ENCODE measurements at regions not wholly inside any gene's neighbourhood (a gene's known extent, or its start where the extent isn't known, plus 50 kb on each side); places are given as distances from the start of the nearest gene placed in this dataset.
"Not testable (repeated sequence)": the region's sequence is repeated elsewhere in the genome, so short reads cannot be mapped to it uniquely, and the experiment has no call there.

GRCh38 chr3:181328346-181328745 lies 338.8 kb upstream of the DNAJC19 start:
- Histone ChIP-seq H3K27ac (ENCODE audit: low read depth, low read length) (no peak overlapping the region), H3K4me3 (ENCODE audit: low read length) (no peak overlapping the region), H3K9me3 (ENCODE audit: low read length) (no peaks in the 10 kb centered on the region), H3K36me3 (ENCODE audit: insufficient read depth, low read length) (no peaks in the 10 kb centered on the region), H3K4me1 (ENCODE audit: insufficient read depth, low read length) (no peaks in the 10 kb centered on the region), H3K27me3 (ENCODE audit: insufficient read depth, low read length, poor library complexity, severe bottlenecking) (no peaks in the 10 kb centered on the region)
- Mint-ChIP-seq H3K9me3 (peaks cover 0 to 11% (median 2%) of the 10 kb centered on the region in 5 donors), H3K36me3 (peaks cover 0 to 5% (median 0%) of the 10 kb centered on the region in 3 donors), H3K4me3 (no peak overlapping the region), H3K27me3 (peaks cover 0 to 1% of the 10 kb centered on the region in 2 donors), H3K27ac (no peak overlapping the region), H3K4me1 (no peaks in the 10 kb centered on the region)
- ChIA-PET CTCF (no interaction called here), POLR2A (no interaction called here)
- DNase-seq, result no peak

GRCh38 chr3:181327349-181327748 lies 337.8 kb upstream of the DNAJC19 start:
- Histone ChIP-seq H3K27ac (ENCODE audit: low read depth, low read length) (no peak overlapping the region), H3K4me1 (ENCODE audit: insufficient read depth, low read length) (no peaks in the 10 kb centered on the region), H3K36me3 (ENCODE audit: insufficient read depth, low read length) (no peaks in the 10 kb centered on the region), H3K27me3 (ENCODE audit: insufficient read depth, low read length, poor library complexity, severe bottlenecking) (no peaks in the 10 kb centered on the region), H3K4me3 (ENCODE audit: low read length) (no peak overlapping the region), H3K9me3 (ENCODE audit: low read length) (no peaks in the 10 kb centered on the region)
- H3K36me3 Mint-ChIP-seq, result peaks cover 0 to 5% (median 0%) of the 10 kb centered on the region in 3 donors
- no peak overlapping the region for H3K4me3 Mint-ChIP-seq
- CTCF ChIA-PET, result interaction anchor here (2.1 kb wide), 1 partner anchor 1356 kb away, joined by 8 read pairs; no protein-coding TSS in a partner anchor
- H3K27me3 Mint-ChIP-seq, result peaks cover 0 to 1% of the 10 kb centered on the region in 2 donors
- POLR2A ChIA-PET, result no interaction called here
- H3K27ac Mint-ChIP-seq, result no peak overlapping the region
- H3K9me3 Mint-ChIP-seq, result peaks cover 7 to 18% (median 9%) of the 10 kb centered on the region in 5 donors
- DNase-seq, result no peak
- no peaks in the 10 kb centered on the region for H3K4me1 Mint-ChIP-seq

GRCh38 chr3:181326637-181327223 lies 337.2 kb upstream of the DNAJC19 start:
- H3K27ac Mint-ChIP-seq, result no peak overlapping the region
- no peaks in the 10 kb centered on the region for H3K4me1 Mint-ChIP-seq
- H3K9me3 ChIP-seq (ENCODE audit: low read length), result no peaks in the 10 kb centered on the region
- H3K9me3 Mint-ChIP-seq, result peaks cover 8 to 23% (median 15%) of the 10 kb centered on the region in 5 donors
- no peak overlapping the region for H3K4me3 Mint-ChIP-seq
- H3K36me3 Mint-ChIP-seq, result peaks cover 0 to 5% (median 0%) of the 10 kb centered on the region in 3 donors
- no peak overlapping the region for H3K27ac ChIP-seq (ENCODE audit: low read depth, low read length)
- ChIA-PET CTCF (interaction anchor here (2.1 kb wide), 1 partner anchor 1357 kb away, joined by 8 read pairs; no protein-coding TSS in a partner anchor), POLR2A (no interaction called here)
- no peaks in the 10 kb centered on the region for H3K4me1 ChIP-seq (ENCODE audit: insufficient read depth, low read length)
- H3K27me3 ChIP-seq (ENCODE audit: insufficient read depth, low read length, poor library complexity, severe bottlenecking), result no peaks in the 10 kb centered on the region
- H3K36me3 ChIP-seq (ENCODE audit: insufficient read depth, low read length), result no peaks in the 10 kb centered on the region
- peaks cover 0 to 1% of the 10 kb centered on the region in 2 donors for H3K27me3 Mint-ChIP-seq
- H3K4me3 ChIP-seq (ENCODE audit: low read length), result no peak overlapping the region
- no peak for DNase-seq

- H3K36me3 Mint-ChIP-seq; H3K4me1 Mint-ChIP-seq; H3K27me3 Mint-ChIP-seq; POLR2A ChIA-PET; H3K27me3 ChIP-seq (ENCODE audit: insufficient read depth, low read length, poor library complexity, severe bottlenecking); H3K4me1 ChIP-seq (ENCODE audit: insufficient read depth, low read length); H3K27ac Mint-ChIP-seq; H3K36me3 ChIP-seq (ENCODE audit: insufficient read depth, low read length); CTCF ChIA-PET; H3K27ac ChIP-seq (ENCODE audit: low read depth, low read length); H3K9me3 ChIP-seq (ENCODE audit: low read length); DNase-seq; H3K4me3 Mint-ChIP-seq; H3K4me3 ChIP-seq (ENCODE audit: low read length): not testable (repeated sequence)
- peaks cover 12 to 35% (median 25%) of the 10 kb centered on the region in 5 donors for H3K9me3 Mint-ChIP-seq
Measured at GRCh38 chr3:181324516-181324915, 335.0 kb upstream of the DNAJC19 start.

- POLR2A ChIA-PET, result no interaction called here
- peaks cover 15 to 35% (median 22%) of the 10 kb centered on the region in 5 donors for H3K9me3 Mint-ChIP-seq
- no peaks in the 10 kb centered on the region for H3K36me3 Mint-ChIP-seq
- H3K4me1 Mint-ChIP-seq, result no peaks in the 10 kb centered on the region
- H3K27me3 ChIP-seq (ENCODE audit: insufficient read depth, low read length, poor library complexity, severe bottlenecking), result no peaks in the 10 kb centered on the region
- CTCF ChIA-PET, result no interaction called here
- H3K27ac ChIP-seq (ENCODE audit: low read depth, low read length), result no peak overlapping the region
- peaks cover 0 to 2% of the 10 kb centered on the region in 2 donors for H3K27me3 Mint-ChIP-seq
- H3K4me3 Mint-ChIP-seq, result no peak overlapping the region
- no peaks in the 10 kb centered on the region for H3K4me1 ChIP-seq (ENCODE audit: insufficient read depth, low read length)
- H3K36me3 ChIP-seq (ENCODE audit: insufficient read depth, low read length), result no peaks in the 10 kb centered on the region
- DNase-seq, result no peak
- no peaks in the 10 kb centered on the region for H3K9me3 ChIP-seq (ENCODE audit: low read length)
- H3K27ac Mint-ChIP-seq, result no peak overlapping the region
- no peak overlapping the region for H3K4me3 ChIP-seq (ENCODE audit: low read length)
Measured at GRCh38 chr3:181318321-181318720, 328.8 kb upstream of the DNAJC19 start.

GRCh38 chr3:181317508-181317907 lies 328.0 kb upstream of the DNAJC19 start:
- Histone ChIP-seq H3K4me3 (ENCODE audit: low read length) (no peak overlapping the region), H3K36me3 (ENCODE audit: insufficient read depth, low read length) (no peaks in the 10 kb centered on the region), H3K27ac (ENCODE audit: low read depth, low read length) (no peak overlapping the region), H3K4me1 (ENCODE audit: insufficient read depth, low read length) (no peaks in the 10 kb centered on the region), H3K27me3 (ENCODE audit: insufficient read depth, low read length, poor library complexity, severe bottlenecking) (no peaks in the 10 kb centered on the region), H3K9me3 (ENCODE audit: low read length) (no peaks in the 10 kb centered on the region)
- DNase-seq, result no peak
- ChIA-PET CTCF (no interaction called here), POLR2A (no interaction called here)
- H3K9me3 Mint-ChIP-seq, result peaks cover 10 to 36% (median 18%) of the 10 kb centered on the region in 5 donors
- peaks cover 0 to 4% of the 10 kb centered on the region in 2 donors for H3K27me3 Mint-ChIP-seq
- no peaks in the 10 kb centered on the region for H3K36me3 Mint-ChIP-seq
- H3K27ac Mint-ChIP-seq, result no peak overlapping the region
- no peaks in the 10 kb centered on the region for H3K4me1 Mint-ChIP-seq
- H3K4me3 Mint-ChIP-seq, result no peak overlapping the region

- H3K27me3 Mint-ChIP-seq, result peaks cover 0 to 4% of the 10 kb centered on the region in 2 donors
- Histone ChIP-seq H3K4me1 (ENCODE audit: insufficient read depth, low read length) (no peaks in the 10 kb centered on the region), H3K27me3 (ENCODE audit: insufficient read depth, low read length, poor library complexity, severe bottlenecking) (no peaks in the 10 kb centered on the region), H3K4me3 (ENCODE audit: low read length) (no peak overlapping the region), H3K27ac (ENCODE audit: low read depth, low read length) (no peak overlapping the region), H3K9me3 (ENCODE audit: low read length) (no peaks in the 10 kb centered on the region), H3K36me3 (ENCODE audit: insufficient read depth, low read length) (no peaks in the 10 kb centered on the region)
- ChIA-PET CTCF (no interaction called here), POLR2A (no interaction called here)
- no peak overlapping the region for H3K4me3 Mint-ChIP-seq
- H3K4me1 Mint-ChIP-seq, result no peaks in the 10 kb centered on the region
- H3K27ac Mint-ChIP-seq, result no peak overlapping the region
- H3K36me3 Mint-ChIP-seq, result no peaks in the 10 kb centered on the region
- peaks cover 0 to 31% (median 12%) of the 10 kb centered on the region in 5 donors for H3K9me3 Mint-ChIP-seq
- no peak for DNase-seq
Measured at GRCh38 chr3:181316482-181316881, 326.9 kb upstream of the DNAJC19 start.

GRCh38 chr3:181313335-181313734 lies 323.8 kb upstream of the DNAJC19 start:
- H3K27me3 ChIP-seq (ENCODE audit: insufficient read depth, low read length, poor library complexity, severe bottlenecking), result no peaks in the 10 kb centered on the region
- Mint-ChIP-seq H3K27me3 (peaks cover 0 to 2% of the 10 kb centered on the region in 2 donors), H3K4me3 (no peak overlapping the region), H3K27ac (no peak overlapping the region), H3K9me3 (peaks cover 0 to 20% (median 4%) of the 10 kb centered on the region in 5 donors), H3K4me1 (no peaks in the 10 kb centered on the region), H3K36me3 (no peaks in the 10 kb centered on the region)
- no peak overlapping the region for H3K27ac ChIP-seq (ENCODE audit: low read depth, low read length)
- no peaks in the 10 kb centered on the region for H3K4me1 ChIP-seq (ENCODE audit: insufficient read depth, low read length)
- ChIA-PET POLR2A (no interaction called here), CTCF (no interaction called here)
- no peaks in the 10 kb centered on the region for H3K36me3 ChIP-seq (ENCODE audit: insufficient read depth, low read length)
- H3K4me3 ChIP-seq (ENCODE audit: low read length), result no peak overlapping the region
- no peak for DNase-seq
- H3K9me3 ChIP-seq (ENCODE audit: low read length), result no peaks in the 10 kb centered on the region

All from CD8-positive, alpha-beta memory T cell (primary cell).